ENCODE measurements at regions not wholly inside any gene's neighbourhood (a gene's known extent, or its start where the extent isn't known, plus 50 kb on each side); places are given as distances from the start of the nearest gene placed in this dataset.

GRCh38 chr2:204335451-204336058 is 209.7 kb upstream of the PARD3B start:
- DNase-seq = no peak

DNA sequence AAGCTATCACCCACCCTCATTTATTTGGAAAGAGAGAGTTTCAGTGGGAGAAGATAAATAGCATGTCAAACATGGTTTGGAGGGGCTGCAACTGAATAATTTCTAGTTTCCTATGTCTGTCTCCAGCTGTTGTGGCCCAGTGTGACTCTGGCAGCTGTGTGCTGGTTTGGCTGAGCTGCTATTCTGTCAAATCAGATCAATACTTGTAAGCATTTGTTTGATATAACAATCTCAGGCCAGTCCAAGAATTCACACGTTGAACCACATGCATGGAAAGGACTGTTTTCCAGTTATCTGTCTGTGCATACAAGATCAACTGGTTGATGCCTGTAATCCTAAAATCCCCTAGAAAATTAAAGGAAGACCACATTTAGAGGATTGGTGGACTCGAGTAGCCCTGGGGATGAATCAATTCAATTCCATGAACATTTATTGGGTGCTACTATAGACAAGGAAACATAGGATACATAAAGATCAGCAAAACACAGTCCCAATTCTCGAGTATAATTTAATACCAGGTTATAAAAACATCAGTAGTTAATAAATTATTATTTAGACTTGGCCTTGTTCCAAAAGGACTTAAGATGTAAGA is 209.0 kb upstream of the PARD3B start:
- DNase-seq = no peak

DNA sequence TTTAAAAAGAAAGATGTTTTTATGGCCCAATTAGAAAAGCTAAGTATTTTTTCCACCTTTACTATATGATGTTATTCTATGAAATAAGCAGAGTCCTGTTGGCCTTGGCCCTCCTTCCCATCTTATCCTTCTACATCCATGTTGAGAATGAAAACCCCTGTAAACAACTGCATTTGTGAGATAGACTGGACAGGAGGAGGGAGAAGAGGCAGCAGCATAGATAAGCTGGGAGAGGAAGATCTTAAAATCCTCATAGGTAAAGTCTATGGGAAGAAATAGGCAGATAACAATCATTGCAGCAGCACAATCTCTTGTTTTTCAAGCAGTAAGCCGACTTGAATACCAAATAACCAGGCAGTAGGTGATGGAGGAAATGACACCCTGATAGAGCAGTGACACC is 207.6 kb upstream of the PARD3B start:
- DNase-seq = no peak

DNA sequence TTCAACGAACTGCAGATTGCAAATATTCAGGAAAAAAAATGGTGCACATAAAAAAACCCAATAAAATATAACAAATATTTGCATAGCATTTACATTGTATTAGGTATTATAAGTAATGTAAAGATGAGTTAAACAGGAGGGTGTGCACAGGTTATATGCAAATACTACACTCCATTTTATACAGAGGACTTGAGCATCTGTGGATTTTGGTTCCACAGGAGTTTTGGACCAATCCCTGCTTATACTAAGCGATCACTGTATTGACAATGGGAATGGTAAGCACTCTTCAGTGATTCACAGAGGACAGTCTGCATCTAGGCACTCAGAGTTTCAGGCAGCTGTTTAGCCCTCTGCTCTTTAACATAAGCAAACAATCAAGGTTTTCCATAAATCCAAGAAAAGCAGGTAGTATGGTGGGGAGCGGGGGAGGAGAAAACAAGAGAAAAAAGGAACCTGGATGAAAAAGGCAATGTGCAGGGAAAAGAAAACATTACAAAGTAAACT is 206.0 kb upstream of the PARD3B start:
- DNase-seq = no peak

- no peak for DNase-seq
These were observed 204.8 kb upstream of the PARD3B start for GRCh38 chr2:204340511-204340910.

GRCh38 chr2:204341887-204342276 is 203.4 kb upstream of the PARD3B start:
- no peak for DNase-seq

- DNase-seq = no peak
These were observed 201.6 kb upstream of the PARD3B start for GRCh38 chr2:204343685-204344084.

- DNase-seq = no peak
These were observed 201.2 kb upstream of the PARD3B start for GRCh38 chr2:204344119-204344518.

- DNase-seq = no peak
These were observed 198.4 kb upstream of the PARD3B start for GRCh38 chr2:204346906-204347305.

- no peak for DNase-seq
These were observed 191.5 kb upstream of the PARD3B start for GRCh38 chr2:204353823-204354222.

DNA sequence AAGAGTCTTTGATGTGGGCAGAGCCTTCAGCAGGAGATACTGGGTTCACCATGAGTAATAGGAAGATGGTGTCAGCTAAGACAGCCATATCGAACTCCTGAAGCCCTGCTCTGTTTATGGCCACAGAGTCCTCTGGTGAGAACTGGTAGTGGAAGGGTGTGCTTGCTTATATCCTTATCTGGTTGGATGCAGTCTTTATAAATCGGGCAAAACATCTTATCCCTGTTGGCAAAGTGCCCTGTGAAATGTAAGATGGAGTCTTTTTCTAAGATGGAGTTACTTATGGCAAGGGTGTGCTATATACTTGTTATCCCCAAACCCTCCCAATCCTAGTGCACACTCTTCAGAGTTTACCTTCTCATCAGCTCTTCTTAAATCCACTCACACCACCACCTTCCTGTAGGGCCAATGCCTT is 190.8 kb upstream of the PARD3B start:
- no peak for DNase-seq

DNA sequence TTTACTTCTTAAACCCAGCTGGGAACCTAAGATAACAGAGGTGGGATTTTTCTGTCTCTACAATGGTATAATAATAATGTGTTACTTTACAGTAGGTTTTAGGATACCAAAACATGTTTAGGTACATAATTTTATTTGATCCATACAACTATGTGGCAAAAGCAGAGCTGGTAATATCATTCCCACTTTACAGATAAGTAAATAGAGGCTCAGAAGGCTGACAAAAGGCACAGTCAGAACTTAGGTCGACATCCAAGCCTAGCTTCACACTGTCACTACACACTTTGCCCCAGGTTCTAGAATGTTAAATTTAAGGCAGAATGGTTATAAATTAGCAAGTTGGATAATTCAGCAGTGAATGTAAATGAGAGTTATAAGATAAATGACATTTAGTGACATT is 189.6 kb upstream of the PARD3B start:
- DNase-seq = no peak

DNA sequence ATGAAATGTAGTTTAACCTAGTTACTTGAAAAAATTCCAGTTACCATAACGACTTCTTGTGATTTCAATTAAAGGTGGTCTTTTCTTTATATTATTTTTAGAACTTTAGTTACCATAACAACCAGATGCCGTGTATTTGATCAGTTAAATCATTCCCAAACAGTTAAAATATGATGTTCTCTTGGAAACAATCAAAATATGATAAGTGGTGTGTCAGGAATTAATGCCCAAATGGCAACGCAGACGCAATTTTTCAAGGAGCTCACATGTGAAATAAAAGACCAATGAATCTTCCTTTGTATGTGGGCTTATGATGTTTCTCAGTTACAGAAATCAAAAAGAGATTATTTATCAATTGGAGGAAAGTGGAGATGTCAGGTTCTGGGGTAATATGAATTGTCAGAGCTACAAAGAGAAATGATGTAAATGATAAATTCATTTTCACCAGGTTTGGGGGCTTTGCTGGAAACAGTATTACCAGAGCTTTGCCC is 189.1 kb upstream of the PARD3B start:
- no peak for DNase-seq

GRCh38 chr2:204357286-204357685 is 188.0 kb upstream of the PARD3B start:
- DNase-seq = no peak

DNA sequence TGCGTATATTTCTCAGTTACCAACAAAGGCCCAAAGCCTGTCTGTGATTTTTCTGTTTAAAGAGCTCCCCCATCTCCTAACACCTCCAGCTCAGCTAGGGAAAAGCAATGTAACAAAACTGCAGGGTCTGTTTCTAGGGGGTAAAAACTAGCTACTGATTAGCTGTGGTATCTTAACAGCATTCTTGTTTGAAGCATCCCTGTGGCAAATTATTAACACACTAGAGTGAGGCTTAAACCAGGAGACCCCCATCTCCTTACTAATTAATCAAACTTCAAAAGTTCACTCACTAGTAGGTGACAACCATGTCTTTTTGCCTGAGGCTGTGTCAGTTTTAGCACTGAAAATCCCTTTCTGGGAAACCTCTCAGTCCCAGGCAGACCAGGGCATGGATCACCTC is 186.2 kb upstream of the PARD3B start:
- DNase-seq = no peak

GRCh38 chr2:204360218-204361007 is 184.9 kb upstream of the PARD3B start:
- DNase-seq = no peak

DNA sequence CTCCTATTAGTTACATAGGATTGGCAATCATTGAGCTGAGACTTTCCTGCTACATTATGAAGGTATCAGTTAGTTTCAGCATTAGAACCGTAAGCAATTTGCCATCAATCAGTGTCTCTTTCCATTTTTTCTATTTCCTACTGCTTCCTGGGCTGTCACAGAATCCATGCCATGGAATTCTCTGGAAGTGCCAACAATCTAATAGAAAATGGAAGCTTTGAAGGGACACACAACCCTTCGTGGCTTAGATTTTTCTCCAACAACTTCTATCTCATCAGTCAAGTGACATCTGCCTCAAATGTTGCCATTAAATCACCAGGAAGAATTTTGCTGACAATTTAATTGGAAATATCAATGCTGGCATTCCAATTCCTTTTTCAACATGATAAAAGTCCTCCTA is 183.5 kb upstream of the PARD3B start:
- DNase-seq = no peak

GRCh38 chr2:204362581-204362980 is 182.7 kb upstream of the PARD3B start:
- DNase-seq = no peak

GRCh38 chr2:204363513-204363912 is 181.8 kb upstream of the PARD3B start:
- DNase-seq = no peak

GRCh38 chr2:204364860-204365535 is 180.3 kb upstream of the PARD3B start:
- no peak for DNase-seq

DNA sequence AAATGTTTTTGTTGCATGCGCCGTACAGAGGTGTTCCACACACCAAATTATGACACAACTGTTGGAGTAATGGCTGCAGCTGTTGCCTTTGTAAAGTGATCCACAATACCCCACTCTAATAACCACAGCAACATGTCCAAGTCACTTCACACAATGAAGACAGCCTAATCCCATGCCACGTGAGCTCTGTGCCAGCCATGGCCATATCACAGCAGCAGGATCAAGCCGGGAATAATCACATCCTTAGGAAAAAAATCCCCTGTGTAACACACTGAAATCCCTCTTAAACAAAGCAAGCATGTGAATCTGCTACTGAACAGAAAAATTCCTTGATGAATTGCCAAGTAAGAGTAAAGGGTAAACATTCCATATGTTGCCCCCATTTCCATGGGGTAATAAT is 179.5 kb upstream of the PARD3B start:
- DNase-seq = no peak

- no peak for DNase-seq
These were observed 177.8 kb upstream of the PARD3B start for GRCh38 chr2:204367466-204367865.

DNA sequence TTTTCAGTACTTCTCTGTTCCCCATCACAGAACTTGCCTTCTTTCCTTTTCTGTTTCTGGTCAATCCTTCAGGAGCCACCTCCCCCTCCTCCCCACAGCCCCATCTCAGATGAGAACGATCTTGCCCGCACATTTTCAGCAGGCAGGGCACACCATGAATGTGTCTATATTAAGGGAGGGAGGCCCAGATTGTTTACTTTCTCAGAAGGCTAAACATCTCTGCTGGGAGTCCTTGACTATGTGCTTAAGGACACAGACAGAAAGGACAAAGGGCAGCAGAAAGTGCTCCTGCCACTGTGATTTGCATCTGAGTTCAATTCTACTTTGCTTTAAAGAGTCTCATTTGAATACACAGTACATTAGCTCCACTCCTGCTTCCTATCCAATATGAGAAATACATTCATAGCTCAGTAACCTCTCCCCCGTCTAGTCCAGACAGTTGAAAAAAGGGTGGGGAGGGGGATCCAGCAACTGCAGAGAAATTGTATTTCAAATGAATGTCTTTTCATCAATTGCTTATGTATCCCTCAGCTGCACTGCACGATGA is 175.0 kb upstream of the PARD3B start:
- no peak for DNase-seq

All from CD4-positive, alpha-beta T cell treated with Interferon gamma for 1 hour (primary cell).